IPS-15b (cell line): ENCODE measurements at regions not wholly inside any gene's neighbourhood (a gene's known extent, or its start where the extent isn't known, plus 50 kb on each side); places are given as distances from the start of the nearest gene placed in this dataset.

ENCODE experiments used
- H3K27me3 ChIP-seq: one replicate; pipeline ENCODE4 v1.6.1; 2013; ENCODE audit warnings: low read length; ENCODE audit not compliant: control insufficient read depth, insufficient read depth
- H3K36me3 ChIP-seq: one replicate; pipeline ENCODE4 v1.6.1; 2013; ENCODE audit warnings: low read length; ENCODE audit not compliant: control insufficient read depth, insufficient read depth
- H3K4me1 ChIP-seq: one replicate; pipeline ENCODE4 v1.6.1; 2013; ENCODE audit warnings: mild to moderate bottlenecking, low read length; ENCODE audit not compliant: control insufficient read depth, insufficient read depth
- H3K4me3 ChIP-seq: one replicate; pipeline ENCODE4 v1.5.1; 2013; ENCODE audit warnings: low read depth, low read length
- H3K9ac ChIP-seq: one replicate; pipeline ENCODE4 v1.6.1; 2013; ENCODE audit warnings: low read depth, mild to moderate bottlenecking, low read length
- H3K9me3 ChIP-seq: one replicate; pipeline ENCODE4 v1.6.1; 2013; ENCODE audit warnings: mild to moderate bottlenecking, low read length; ENCODE audit not compliant: control insufficient read depth, insufficient read depth

DNA sequence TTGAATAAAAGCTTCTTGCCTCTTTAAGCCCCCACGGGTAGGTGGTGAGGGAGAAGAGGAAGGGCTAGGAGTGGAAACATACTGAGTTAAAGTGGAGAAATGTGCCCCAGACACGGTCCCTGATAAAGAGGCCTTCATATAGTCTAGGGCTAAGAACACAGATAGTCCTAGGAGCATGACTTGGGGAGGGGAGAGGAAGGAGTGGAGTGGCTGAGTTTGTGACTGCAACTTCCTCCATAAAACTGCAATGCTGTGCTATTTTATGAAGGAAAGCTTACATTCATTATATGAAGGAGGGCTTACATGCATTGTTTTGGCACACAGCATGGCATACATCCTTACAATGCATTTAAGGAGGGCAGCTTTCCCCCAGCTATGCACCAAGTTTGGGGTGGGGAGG lies 1129.4 kb upstream of the LRRTM3 start:
- no peaks in the 10 kb centered on the region for H3K27me3 ChIP-seq
- no peaks in the 10 kb centered on the region for H3K36me3 ChIP-seq
- H3K4me1 ChIP-seq = no peaks in the 10 kb centered on the region
- no peak overlapping the region for H3K4me3 ChIP-seq
- H3K9ac ChIP-seq = no peak overlapping the region
- H3K9me3 ChIP-seq = no peaks in the 10 kb centered on the region

DNA sequence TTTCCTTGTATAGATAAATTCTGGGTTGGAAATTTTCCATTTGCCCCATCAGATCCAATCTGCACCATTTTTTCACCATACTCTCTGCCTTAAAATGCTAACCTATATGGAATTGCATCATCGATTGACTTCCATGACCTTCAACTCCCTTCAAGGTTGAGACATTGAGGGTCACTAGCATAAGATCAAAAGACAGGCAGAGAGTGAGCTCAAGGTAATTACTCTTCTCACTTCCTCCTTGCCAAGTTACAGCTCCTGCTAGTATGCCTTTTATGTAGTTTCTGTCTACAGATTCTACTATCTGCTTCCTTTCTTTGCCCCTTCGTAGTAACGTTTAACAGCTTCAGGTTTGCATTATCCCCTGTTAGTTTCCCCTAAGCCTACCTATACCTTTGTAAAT lies 1127.7 kb upstream of the LRRTM3 start:
- Histone ChIP-seq H3K27me3 (no peaks in the 10 kb centered on the region), H3K4me1 (no peaks in the 10 kb centered on the region), H3K36me3 (no peaks in the 10 kb centered on the region), H3K9me3 (no peaks in the 10 kb centered on the region), H3K4me3 (no peak overlapping the region), H3K9ac (no peak overlapping the region)

DNA sequence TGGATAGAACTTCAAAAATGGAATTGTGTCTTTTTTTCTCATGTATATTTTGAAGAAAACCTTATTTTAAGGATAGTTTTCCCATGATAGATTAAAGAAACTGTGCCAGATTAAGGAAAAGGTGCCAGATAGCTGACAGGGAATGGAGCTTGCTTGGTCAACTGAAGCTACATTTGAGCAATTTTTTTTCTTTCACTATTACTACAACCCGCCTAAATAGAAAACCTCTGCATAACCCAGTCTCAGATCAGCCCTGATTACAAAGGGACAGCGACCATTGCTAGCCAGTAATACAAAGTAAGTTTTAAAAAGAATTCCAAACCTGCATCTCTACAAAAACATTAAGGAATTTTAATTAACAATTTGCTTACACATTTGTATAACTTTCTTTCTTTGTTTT lies 1123.4 kb upstream of the LRRTM3 start:
- Histone ChIP-seq H3K9ac (no peak overlapping the region), H3K27me3 (no peaks in the 10 kb centered on the region), H3K4me3 (no peak overlapping the region)

DNA sequence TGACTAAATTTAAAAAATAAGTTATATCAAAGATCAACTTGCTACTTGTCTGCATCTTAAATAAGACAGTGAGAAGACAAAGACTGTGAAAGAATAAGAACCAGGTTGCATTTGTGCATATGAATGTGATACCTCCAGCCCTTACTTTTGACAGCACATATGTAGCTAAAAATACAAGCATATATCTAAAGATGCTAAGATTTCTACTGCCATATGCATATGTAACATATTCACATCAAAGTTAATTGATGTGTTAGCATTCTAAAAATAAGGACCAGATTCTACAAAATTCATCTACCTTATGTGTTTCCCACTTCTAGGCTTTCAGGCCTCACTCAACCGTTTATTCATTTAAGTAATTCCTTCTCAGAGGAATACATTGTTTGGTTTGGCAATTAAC lies 1120.3 kb upstream of the LRRTM3 start:
- Histone ChIP-seq H3K9ac (no peak overlapping the region), H3K4me3 (no peak overlapping the region), H3K4me1 (no peaks in the 10 kb centered on the region), H3K27me3 (no peaks in the 10 kb centered on the region), H3K9me3 (no peaks in the 10 kb centered on the region), H3K36me3 (no peaks in the 10 kb centered on the region)

More for the DNA sequence above, 1123.4 kb upstream of the LRRTM3 start:
- Histone ChIP-seq H3K4me1 (no peaks in the 10 kb centered on the region), H3K9me3 (no peaks in the 10 kb centered on the region), H3K36me3 (no peaks in the 10 kb centered on the region)

DNA sequence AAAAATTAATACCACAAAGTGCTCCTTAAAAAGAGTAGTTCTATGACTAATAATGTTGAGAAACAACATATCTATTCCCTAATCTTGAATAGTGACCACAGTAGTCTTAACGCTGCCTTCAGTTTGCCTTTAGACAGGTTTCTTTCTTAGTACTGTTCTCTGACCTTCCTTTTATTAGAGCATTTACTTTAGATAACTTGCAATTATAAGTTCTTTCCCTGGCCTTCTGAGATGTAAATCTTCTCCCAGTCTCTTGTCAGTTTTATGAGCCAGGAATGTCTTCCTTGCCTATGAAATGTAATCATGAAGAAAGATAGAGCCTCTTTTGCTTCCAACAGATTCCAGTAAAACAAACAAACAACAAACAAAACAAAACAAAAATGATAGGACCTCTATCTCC lies 1119.8 kb upstream of the LRRTM3 start:
- no peaks in the 10 kb centered on the region for H3K9me3 ChIP-seq
- H3K4me1 ChIP-seq = no peaks in the 10 kb centered on the region
- H3K36me3 ChIP-seq = no peaks in the 10 kb centered on the region
- H3K4me3 ChIP-seq = no peak overlapping the region
- no peaks in the 10 kb centered on the region for H3K27me3 ChIP-seq
- H3K9ac ChIP-seq = no peak overlapping the region

DNA sequence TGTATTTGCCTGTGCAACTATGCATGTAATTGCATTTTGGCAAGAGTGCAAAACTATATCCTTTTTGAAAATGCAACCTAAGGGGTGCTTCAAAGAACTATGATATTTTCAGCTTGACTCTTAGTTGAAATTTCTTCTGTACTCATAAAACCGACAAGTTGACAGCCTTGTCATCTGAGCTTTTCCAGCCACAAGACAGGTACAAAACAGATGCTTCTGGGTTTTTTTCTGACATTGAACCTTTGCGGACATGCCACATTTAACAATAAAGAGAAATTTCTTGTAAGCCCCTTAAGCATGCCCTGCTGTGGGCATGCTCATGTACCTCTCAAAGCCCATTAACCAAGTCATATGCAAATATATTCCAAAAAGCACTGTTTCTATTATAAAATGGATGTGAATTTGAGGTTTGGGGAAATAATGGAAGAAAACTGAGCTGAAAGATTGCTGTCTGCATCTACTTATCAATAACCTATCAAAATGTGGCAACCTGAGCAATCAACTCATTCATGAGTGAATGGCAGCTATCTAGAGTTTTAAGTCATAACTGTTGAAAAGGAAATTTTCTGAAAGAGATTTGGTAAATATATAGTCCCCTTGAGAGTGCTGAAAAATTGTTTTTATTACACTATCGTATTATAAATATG lies 1117.0 kb upstream of the LRRTM3 start:
- Histone ChIP-seq H3K4me1 (no peaks in the 10 kb centered on the region), H3K27me3 (no peaks in the 10 kb centered on the region), H3K36me3 (no peaks in the 10 kb centered on the region), H3K9ac (no peak overlapping the region), H3K9me3 (no peaks in the 10 kb centered on the region), H3K4me3 (no peak overlapping the region)

DNA sequence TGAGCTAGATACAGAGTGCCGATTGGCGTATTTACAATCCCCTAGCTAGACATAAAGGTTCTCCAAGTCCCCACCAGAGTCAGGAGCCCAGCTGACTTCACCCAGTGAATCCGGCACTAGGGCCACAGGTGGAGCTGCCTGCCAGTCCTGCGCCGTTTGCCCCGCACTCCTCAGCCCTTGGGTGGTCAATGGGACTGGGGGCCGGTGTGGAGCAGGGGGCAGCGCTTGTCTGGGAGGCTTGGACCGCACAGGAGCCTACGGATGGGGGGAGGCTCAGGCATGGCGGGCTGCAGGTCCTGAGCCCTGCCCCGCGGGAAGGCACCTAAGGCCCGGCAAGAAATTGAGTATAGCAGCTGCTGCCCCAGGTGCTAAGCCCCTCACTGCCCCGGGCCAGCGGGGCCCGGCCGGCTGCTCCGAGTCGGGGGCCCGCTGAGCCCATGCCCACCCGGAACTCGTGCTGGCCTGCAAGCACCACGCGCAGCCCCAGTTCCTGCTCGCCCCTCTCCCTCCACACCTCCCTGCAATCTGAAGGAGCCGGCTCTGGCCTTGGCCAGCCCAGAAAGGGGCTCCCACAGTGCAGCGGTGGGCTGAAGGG lies 1113.8 kb upstream of the LRRTM3 start:
- Histone ChIP-seq H3K9ac (no peak overlapping the region), H3K4me3 (no peak overlapping the region), H3K4me1 (peaks cover 5% of the 10 kb centered on the region), H3K36me3 (no peaks in the 10 kb centered on the region), H3K9me3 (no peaks in the 10 kb centered on the region), H3K27me3 (no peaks in the 10 kb centered on the region)

DNA sequence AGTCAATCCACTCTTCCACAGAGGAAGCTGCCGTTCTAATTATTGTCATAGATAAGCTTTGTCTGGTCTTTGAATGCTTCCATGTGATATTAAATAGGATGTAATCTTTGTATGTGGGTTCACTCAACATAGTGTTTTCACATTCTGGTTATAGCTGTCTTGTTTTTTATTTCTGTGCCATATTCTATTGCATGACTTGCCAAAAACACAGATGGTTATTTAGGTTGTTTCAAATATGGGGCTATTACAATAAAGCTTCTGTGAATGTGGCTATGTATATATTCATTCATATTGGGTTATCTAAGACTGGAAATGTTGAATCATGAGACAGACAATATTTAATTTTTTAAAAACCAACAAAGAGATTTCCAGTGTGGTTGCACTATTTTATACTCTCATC lies 1109.3 kb upstream of the LRRTM3 start:
- Histone ChIP-seq H3K4me3 (no peak overlapping the region), H3K9ac (no peak overlapping the region), H3K36me3 (no peaks in the 10 kb centered on the region), H3K27me3 (no peaks in the 10 kb centered on the region), H3K4me1 (peaks cover 5% of the 10 kb centered on the region), H3K9me3 (no peaks in the 10 kb centered on the region)

DNA sequence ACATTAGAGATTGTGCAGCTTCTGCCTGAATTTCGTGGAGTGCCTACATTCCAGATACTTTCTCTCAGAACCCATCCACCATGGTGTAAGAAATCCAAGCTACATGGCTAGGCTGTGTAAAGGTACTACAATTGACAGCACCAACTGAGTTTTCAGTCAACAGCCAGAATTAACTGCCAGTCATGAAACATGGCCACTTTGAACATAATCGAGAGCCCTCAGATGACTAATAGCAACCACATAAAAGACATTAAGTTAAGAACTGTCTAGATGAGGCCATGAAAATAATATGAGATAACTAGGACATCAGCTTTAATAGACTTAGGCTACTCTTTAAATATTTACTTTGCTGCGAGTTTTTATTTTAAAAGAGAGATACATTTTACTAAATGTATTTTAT lies 1106.8 kb upstream of the LRRTM3 start:
- Histone ChIP-seq H3K27me3 (no peaks in the 10 kb centered on the region), H3K4me1 (peaks cover 5% of the 10 kb centered on the region), H3K9me3 (no peaks in the 10 kb centered on the region), H3K36me3 (no peaks in the 10 kb centered on the region), H3K4me3 (no peak overlapping the region), H3K9ac (no peak overlapping the region)

DNA sequence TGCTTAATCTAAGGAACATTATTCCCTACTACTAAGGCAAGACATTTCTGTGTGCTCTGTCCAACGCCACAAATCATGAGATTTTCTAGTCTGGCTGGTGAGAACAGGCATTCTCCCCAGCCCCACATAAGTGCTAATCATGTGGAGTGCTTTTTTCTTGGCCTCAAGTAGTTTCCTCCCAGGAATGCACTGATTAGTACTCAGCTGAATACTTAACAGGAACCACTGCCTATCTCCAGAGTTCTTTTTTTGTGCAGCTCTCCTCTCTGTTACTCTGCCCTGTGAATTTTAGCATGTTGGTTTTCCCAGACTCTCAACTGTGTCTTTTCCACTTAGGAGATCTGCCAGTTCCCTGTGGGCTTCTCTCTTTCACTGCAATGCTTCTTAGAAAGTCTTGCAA lies 1098.5 kb upstream of the LRRTM3 start:
- no peak overlapping the region for H3K4me3 ChIP-seq
- peaks cover 2% of the 10 kb centered on the region for H3K4me1 ChIP-seq
- no peak overlapping the region for H3K9ac ChIP-seq
- no peaks in the 10 kb centered on the region for H3K27me3 ChIP-seq
- H3K9me3 ChIP-seq = no peaks in the 10 kb centered on the region
- no peaks in the 10 kb centered on the region for H3K36me3 ChIP-seq

DNA sequence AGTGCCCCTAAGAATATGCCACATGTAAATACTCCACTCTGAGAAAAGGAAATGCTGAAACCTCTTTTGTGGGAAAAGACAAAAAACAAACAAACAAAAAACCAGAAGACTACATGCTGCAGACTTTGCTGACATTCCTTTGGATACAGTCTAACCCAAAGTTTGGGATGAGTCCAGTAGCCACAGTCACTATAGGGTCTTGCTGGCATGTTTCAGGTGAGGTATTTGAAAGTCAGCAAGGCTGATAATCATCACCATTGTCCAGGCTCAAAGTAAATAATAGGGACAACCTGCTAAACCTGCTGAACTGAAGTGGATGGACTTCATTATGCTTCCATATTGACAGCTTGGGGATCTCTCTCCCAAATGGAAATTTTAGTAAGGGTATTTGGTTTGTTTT lies 1087.0 kb upstream of the LRRTM3 start:
- no peaks in the 10 kb centered on the region for H3K4me1 ChIP-seq
- H3K4me3 ChIP-seq = no peak overlapping the region
- no peaks in the 10 kb centered on the region for H3K9me3 ChIP-seq
- no peaks in the 10 kb centered on the region for H3K27me3 ChIP-seq
- no peak overlapping the region for H3K9ac ChIP-seq
- H3K36me3 ChIP-seq = no peaks in the 10 kb centered on the region

DNA sequence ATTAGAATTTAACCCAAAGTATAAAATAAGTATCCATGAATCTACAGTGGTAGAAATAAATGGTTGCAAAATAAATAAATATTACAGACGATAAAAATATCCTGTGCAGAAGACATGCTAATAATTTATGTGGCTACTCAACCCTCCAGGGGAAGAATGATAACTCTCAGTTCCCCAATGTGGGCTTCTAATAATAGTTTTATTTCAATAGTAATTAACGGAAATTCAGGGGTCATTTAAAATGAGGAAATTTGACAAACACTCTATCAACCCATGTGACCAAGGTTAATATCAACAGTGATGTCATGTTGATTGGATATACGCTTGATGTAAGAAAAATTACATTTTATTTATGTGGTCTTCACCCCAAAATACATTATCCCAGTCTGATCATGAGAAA lies 1082.6 kb upstream of the LRRTM3 start:
- H3K4me1 ChIP-seq = no peaks in the 10 kb centered on the region
- no peak overlapping the region for H3K9ac ChIP-seq
- no peaks in the 10 kb centered on the region for H3K36me3 ChIP-seq
- no peak overlapping the region for H3K4me3 ChIP-seq
- no peaks in the 10 kb centered on the region for H3K27me3 ChIP-seq
- H3K9me3 ChIP-seq = no peaks in the 10 kb centered on the region
